Myocyte (in vitro differentiated cells): ENCODE measurements at regions not wholly inside any gene's neighbourhood (a gene's known extent, or its start where the extent isn't known, plus 50 kb on each side); places are given as distances from the start of the nearest gene placed in this dataset.

Source experiments
- DNase-seq: peaks from one replicate; pipeline ENCODE4 v3.0.0-alpha.2; 2012; ENCODE audit warnings: low read depth

DNA sequence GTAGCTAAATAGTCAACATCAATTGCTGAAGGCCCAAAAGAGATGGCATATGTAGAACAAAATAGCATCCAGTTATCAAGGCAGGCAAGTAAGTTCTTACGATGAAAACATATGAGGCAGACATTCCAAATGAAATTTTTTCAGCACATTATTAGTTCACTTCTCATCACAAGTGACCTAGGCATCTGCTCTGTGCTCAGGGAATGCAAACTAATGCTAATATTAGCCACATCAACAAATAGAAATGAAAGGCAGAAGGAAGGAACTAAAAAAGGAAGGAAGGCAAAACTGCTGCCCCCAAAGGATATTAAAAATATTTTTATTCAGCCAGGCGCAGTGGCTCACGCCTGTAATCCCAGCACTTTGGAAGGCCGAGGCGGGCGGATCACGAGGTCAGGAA lies 51.2 kb upstream of the ROCK1 start:
- no peak for DNase-seq

DNA sequence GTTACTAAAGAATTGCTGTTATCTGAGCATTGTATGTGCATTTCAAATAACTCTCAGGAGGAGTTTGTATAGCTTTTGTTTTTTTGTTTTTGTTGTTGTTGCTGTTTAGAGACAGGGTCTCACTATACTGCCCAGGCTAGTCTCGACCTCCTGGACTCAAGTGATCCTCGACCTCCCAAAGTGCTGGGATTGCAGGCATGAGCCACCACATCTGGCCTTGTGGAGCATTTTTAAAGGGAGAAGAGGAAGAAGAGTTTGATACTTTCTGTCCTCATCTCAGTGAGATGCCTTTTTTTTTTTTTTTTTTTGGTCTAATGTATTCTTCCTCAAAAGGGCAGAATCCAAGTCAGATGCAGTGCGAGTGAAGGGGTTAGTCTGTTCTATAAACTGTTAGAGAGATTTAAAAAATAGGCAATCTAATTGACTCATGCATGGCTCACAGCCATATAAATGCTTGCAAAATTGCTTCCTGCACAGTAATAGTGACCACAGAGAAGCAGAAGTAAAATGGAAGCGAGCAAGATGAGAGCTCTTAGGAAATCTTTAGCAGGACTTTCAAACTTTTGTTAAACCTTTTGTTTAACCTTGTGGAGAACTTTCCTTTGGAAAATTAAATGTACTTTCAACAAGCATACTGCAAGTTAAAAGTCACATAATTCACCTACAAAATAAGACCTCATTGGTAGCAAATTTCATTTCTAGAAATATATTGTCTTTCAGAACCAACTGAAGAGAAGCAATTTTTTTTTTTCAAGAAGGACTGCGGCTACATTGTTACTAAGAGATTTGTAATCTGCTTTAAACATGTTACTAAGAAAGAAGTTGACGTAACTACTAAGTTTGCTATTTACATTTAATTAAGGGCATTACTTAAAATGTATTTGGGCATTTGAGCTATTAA lies 52.3 kb upstream of the ROCK1 start:
- peak; percentile 69 for DNase-seq

DNA sequence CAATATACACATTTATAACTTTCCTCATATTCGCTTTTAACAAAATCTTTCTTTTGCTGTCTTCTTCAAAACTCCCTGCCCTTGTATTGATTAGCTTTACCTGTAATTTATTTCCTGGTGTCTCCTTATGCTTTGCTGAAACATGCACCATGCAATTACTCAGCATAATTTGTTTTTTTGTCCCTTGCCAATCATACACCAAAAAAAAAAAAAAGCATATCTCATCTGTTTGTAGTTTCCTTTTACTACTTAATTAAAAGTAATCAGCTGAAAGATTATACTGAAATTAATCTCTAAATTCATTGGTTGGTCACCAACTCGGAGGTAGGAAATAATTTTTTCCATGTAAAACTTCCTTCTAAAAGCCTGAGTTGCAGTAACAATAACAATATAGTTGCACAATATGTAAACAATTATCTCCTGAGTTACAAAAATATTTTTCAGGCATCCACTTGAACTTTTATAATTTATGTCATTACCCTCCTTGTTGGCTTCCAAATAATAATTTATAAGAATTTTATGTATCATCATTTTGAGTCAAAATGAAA lies 53.0 kb upstream of the ROCK1 start:
- no peak for DNase-seq

DNA sequence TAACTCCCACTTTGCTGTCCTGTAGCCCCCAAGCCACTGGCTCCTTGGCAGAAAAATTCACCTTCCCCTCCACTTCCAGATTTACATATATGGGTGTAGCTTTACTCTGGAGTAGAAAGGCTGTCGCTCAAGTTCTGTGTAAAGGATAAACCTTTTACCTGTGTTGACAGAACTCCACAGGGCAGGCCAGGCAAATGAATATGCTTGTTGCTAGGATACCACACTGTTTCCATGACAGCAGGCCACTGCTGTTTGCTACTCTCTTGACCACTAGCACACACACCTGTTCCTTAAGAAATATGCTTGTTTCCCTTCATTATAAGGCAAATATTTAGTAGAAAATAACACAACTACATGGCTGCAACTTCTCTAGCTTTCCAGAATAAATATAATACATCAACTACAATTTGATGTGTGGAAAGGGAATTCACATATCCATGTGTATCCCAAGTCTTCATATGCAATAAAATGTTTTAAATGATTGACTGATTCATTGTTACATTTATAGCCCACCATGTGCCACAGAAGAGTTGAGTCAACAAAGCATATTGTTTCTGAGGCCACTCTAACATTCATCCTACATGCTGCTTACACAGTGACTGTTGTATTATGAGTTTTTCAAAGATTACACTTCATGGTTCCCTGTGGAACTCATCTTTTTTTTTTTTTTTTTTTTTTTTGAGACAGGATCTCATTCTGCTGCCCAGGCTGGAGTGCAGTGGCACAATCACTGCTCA lies 56.2 kb upstream of the ROCK1 start:
- peak; percentile 78 for DNase-seq

DNA sequence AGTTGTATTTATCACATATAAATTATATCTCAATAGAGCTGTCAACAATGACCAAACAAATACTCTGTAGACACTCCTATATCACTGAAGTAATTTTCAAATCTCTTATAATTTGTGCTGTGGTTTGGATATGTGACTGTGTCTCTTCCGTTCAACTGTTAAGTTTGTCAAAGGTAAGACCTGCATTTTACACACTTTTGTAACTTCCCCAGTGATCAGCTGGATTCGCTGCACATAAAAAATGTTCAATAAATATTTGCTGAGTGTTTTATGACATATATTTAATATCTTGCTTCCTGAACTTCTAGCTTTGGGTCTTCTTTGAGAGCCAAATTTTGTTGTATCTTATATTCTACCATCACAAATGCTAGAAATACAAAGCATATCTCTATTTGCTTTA lies 57.3 kb upstream of the ROCK1 start:
- DNase-seq = no peak

DNA sequence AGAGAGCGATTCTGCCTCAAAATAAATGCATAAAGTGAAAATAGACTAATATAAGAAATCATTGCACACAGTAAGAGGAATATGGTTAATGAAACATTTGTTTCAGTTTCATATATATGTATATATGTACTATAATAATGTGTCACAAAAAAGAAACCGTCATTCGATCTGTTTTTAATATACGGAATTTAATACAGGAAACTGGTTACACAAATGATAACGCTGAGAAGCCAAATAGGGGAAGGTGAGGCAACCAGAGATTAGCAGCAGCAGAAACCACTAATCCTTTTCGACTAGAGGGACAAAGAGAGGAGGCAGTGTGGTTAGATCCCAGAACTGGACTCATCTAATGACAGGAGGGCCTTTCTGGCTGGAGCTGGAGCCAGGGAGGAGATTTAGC lies 64.2 kb upstream of the GREB1L start:
- DNase-seq = no peak

DNA sequence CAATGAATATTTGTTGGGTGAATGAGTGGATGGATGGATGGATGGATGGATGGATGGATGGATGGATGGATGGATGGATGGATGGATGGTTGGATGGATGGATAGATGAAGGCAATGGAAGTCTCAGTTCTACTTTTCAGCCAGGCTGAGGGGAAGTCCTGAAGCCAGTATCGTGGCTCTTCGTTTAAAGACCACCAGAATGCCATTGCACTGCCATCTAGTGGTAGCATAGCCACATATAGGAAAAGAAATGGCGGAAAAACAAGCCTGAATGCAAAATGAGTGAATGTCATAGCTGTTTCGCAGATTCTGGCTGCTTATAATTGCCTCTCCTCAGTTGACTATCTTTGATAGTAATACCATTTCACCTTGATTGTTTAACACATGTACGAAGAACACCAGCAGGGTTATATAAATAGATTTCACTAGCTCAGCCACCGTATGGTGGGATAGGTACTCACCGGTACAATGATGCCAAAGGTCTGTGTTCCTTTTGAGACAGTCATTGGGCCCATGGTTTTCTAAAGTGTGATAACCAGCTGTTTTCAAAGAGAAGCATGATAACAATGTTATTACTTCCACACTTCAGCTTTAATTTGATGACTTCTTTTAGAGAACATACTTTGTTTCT lies 62.3 kb upstream of the GREB1L start:
- peak; percentile 79 for DNase-seq

DNA sequence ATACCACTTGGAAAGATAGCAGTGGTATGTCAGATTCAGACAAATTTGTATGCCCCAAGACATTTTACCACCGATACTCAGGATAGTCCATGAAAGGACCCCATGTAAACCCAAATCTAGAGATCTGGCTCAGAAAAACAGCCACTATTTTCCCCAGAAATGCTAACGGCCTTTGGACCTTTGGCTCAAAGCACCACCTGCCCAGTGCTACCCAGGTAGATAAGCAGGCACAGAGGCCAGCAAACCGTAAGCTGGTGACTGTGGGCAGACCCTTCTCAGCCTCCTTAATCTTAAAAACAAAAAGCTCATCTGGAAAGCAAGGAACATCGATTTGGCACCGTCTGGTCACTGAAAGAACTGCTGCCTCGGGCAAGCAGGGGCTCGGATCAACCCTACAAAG lies 61.4 kb upstream of the GREB1L start:
- DNase-seq = no peak

DNA sequence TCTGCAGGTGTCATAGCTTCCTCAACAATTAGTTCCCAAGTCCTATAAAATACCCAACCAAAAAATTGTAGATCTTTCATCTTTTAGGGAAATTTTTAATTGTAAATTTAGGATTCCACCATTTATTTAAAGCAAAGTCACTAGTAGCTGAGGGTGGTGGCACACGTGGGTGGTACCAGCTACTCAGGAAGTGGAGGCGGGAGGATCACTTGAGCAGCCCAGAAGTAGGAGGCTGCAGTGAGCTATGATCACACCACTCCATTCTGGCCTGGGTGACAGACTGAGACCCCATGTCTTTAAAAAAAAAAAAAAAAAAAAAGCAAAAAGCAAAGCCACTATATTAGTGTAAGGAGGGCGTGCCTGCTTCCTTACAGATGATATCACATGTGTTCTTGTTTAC lies 60.3 kb upstream of the GREB1L start:
- DNase-seq = no peak

DNA sequence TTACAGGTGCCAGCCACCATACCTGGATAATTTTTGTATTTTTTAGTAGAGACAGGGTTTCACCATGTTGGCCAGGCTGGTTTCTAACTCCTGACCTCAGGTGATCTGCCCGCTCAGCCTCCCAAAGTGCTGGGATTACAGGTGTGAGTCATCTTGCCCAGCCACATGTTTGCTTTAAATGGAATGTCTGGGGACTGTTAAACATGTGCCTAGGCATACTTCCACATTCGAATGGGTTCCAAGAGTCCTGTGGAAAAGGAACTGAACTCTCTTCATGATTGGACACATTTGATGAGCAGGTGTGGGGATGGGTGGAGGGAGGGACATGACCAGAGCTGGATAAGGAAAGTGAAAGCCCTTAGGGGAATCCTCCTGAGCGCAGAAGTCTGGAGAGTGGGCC lies 58.4 kb upstream of the GREB1L start:
- DNase-seq = no peak

DNA sequence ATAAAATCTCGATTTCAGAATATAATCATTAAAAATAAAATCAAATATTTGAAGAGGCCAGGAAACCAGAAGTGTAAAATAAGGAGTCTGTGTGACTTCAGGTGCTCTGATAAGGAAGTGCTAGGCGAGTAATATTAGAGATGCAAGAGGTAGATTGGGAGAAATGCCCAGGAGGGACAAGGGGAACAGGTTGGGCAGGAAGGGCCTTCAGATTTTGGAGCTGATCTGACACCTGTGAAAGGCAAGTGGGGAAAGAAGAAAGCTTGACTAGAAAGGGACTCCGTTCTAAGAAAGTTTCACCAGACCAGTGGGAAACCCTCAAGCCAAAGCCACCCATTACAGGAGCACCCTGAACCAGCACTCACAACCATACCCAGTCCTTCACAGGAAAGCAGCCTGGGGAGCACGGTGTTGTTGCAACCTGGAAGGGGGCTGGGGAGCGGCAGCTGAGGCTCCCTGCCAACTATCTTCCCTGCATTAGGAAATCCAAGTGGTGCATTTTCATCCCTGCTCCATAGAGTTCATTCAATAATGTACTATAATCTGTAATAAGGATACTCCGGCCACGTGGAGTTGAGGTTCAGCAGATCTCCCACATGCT lies 57.5 kb upstream of the GREB1L start:
- no peak for DNase-seq

DNA sequence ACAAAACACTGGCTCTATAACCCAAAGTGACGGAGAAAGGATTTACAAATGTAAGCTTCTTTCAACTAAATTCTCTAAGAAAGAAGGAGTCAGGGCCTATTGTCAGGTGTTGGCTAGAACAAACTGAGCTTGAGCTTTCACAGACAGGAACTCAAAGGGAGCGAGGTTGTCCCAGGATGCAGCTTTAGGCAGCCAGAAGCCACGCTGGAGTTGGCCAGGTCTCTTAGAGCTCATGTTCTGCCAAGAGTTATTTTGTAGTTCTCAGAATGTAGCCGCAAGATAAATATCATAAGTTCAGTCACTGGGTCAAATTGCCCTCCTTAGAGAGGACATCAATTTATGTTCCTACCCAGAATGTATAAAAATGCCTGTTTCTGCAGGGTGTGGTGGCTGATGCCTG lies 54.1 kb upstream of the GREB1L start:
- DNase-seq = no peak

DNA sequence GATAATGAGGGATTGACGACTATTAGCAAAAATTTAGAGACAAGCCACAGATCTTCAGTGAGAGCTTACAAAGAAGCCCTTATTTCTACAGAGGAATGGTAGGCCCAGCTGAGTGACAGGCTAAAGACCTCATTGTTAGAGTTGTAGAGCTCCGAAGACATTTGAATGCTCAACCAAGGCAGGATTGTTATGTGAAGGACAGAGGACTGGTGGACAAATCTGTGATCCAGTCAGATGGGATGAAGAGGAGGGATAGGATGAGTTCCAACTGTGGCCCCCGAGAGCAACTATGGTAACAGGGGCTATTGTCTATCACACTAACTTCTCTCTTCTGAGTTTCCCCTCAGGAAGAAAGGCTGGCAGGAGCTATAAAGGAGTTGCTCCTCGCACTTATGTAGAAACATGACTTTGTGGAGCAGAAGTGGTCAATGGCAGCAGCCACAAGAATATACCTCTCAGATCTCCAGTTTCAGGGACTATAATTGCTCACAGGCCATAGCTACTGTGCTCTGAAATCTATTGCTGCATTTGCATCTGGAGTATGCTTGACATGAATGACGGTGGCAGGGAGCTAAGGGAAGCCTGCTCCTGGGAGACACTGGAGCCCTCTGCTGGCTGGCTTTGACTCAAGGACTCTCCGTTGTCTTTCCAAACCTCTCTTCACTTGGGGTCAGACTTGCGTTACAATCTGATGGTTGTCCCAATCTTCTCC lies 50.3 kb upstream of the GREB1L start:
- peak; percentile 71 for DNase-seq
